Left kidney (tissue), 1 donor: ENCODE measurements at regions not wholly inside any gene's neighbourhood (a gene's known extent, or its start where the extent isn't known, plus 50 kb on each side); places are given as distances from the start of the nearest gene placed in this dataset.

ENCODE experiments used
- DNase-seq: peaks from one replicate; pipeline ENCODE4 v3.0.0-alpha.2; 2013

DNA sequence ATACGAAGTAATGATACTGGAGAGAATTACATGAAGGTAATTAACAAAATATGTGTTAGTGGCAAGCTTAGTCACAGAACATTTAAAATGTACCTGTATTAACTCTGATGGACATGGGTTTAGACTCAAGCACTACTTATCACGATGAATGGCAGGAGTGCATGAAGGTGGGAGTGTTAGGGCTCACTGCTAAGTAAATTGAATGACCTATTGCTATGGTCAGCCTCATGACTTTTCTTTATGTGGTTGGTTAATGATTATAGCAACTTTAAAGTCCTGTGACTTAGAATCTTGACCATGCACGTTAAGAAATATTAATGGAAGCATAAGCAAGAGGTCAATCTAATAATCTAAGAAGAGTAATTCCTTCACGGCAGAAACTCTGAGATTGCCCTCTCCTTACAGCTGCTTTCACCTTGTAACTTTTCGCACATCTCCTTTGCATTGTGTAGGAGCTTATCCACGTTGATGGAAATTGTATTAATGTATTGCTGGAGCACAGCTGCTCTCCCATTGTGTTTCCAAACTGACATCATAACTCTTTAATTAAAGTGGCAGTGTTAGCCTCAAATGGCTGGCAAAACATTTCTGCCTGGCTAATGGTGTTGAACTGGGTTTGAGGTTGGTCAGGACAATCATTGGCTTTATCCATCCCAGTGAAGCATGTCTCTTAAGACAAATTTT is 114.5 kb downstream of the RXFP2 start:
- no peak for DNase-seq

DNA sequence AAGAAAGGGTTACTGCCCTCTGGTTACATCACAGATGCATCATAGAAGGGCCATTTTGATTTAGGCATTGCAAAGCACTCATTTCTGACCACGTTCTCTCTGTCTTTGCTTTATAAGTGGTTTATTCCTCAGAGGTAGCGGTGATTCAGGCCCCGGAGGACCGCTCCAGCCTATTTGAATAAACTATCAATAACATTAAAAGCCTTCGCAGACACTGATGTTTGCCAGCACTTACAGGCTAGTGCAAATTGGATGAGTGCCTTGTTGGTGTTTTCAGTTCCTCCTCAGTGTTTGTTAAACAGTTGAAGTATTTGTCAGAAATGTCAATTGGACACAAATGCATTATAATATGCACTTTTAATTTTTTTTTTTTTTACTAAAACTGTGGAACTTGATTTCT is 120.2 kb downstream of the RXFP2 start:
- DNase-seq: no peak

DNA sequence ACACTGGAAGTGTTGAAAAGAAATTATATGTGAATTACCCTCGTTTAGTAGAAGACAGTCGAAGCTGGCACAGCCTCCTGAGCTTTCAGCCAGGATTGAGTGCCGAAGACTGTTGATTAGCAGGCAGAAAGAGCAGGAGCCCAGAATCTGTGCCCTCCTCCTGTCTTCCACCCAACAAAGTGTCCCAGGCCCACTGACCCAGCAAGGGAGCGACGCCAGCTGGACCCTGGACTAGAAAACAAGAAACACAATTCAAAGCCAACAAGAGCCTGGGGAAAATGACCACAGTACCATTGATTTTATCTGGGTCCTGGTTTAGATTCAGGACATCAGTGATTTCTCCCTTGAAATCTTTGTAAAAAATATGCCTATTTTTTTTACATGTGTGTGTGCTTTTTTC is 120.7 kb downstream of the RXFP2 start:
- DNase-seq: no peak

DNA sequence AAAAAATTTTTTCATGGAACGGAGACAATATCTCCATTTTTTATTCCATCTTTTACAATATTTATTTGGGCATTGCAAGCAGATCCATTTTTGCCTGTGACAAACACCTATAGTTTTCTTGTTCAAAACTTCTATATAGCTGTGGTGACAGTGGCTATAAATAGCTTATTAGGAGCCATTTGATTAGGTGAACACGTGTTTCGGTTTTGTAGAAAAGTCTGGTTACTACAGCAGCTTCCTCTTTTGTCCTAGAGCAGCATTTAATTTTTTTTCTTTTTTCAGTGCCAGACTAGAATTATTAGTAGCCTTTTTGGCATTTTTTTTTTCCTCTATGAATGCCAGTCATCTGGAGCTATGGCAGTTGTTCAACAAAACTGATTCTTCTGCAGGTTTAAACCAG is 123.5 kb downstream of the RXFP2 start:
- no peak for DNase-seq

DNA sequence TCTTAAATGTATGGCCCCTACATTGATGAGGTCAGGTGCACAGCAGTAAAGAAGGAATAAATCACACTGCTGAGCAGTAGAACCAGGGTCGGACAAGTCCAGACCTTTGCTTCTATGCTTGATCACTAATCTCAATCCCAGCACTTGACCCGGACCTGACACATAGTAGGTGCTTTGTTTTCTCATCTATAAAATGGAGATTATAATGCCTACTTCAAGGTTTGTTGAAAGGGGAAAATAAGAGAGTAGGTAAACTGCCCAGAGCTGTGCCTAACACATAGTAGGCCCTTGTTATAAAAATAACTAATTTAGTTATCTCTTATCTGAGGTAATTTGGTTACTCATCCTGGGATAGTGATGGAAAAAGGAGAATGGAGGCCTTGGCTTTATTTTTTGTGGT is 125.0 kb downstream of the RXFP2 start:
- DNase-seq: no peak

DNA sequence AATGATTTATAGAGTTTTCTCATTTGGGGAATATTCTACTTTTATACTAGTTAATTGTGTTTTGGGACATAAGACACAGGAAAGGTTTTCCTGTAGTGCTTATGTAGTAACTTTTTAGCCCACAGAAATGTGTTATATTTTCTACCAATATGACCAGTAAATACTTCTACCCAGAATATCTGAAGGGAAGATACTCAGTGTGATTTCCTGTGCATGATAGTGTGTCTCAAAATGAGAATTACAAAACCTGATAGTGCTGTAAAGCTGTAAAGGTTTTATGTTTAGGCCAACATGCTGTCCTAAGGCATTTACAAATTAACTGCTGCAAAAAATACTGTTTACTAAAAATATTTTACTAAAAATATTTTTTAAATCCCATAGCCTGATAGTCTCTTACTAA is 126.8 kb downstream of the RXFP2 start:
- DNase-seq: no peak

DNA sequence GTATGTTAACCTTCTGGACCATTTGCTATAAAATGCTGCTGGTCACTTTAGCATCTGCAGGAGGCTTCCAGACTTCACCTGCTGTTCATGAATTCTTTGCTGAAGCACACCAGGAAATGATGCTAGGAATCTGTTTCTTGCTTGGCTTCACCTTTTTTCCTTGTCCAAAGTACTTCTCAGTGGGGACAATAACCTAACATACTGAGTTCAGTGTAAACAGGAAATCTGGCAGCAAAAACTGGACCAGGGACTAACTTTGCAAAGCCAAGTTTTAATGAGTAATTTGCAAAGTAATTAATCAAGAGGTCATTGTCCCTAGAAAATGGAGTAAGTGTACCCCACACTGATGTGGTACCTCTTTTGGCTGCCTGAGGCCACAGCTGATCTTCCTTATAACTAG is 128.4 kb downstream of the RXFP2 start:
- no peak for DNase-seq

DNA sequence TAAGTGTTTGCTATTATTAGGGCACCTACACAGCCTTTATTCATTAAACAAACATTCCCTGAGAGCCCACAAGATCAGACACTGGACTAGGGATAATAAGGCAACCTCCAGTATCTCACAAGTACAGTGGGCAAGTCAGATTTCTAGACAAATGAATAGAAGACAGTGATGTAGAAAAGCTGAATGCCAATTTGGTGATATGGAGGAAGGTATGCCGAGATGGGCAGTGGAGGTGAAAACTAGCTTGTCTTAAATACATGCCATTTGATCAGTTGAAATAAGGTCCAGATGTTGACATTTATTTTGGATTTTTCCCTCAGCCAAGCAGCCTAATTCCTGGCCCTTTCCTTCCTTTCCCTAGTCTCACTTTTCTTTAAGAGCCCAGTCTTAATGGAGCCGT is 130.3 kb downstream of the RXFP2 start:
- DNase-seq: no peak

DNA sequence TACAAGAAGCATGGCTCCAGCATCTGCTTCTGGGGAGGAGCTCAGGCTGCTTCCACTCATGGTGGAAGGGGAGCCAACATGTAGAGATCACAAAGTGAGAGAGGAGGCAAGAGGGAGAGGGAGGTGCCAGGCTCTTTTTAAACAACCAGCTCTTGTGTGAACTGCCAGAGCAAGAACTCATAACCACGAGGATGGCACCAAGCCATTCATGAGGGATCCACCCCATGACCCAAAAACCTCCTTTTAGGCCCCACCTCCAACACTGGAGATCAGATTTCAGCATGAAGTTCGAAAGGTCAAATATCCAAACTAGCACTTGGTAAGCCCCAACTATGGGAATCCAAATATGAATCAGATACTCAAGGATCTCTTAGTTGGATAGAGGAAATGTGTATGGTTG is 131.2 kb downstream of the RXFP2 start:
- DNase-seq: no peak

DNA sequence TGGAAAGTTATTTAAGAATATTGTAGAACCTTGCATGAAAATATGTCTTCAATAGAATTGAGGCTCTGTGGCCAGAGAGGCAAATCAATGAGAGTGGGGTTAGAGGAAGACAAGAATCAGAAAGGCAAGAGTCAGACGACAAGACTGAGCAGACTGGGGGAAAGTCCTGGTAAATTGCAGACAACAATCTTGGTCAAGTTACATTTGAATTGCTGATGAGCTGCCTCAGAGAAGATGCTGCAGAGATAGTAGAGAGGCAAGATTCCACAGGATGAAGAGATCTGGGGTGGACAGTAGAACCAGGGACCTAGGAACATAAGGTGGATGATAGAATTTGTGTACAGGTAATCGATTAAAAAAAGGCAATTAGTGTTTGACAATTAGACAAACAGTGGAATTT is 133.8 kb downstream of the RXFP2 start:
- no peak for DNase-seq

DNA sequence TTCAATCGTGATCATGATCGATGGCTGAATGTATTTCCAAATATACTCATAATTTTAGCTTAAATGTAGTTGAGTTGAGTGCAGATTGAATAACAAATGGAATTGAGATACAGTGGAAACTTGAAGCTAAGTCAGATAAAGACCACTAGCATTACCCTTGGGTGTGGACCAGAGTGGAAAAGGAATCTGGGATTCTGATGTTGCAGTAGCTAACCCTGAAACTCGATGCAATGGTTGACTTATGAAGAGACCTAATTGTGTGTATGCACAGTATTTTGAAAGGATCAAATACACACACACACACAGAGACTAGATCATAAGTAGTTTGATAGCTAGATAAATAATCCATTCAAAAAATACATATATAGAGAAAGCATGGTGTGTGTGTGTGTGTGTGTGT is 135.8 kb downstream of the RXFP2 start:
- DNase-seq: no peak

DNA sequence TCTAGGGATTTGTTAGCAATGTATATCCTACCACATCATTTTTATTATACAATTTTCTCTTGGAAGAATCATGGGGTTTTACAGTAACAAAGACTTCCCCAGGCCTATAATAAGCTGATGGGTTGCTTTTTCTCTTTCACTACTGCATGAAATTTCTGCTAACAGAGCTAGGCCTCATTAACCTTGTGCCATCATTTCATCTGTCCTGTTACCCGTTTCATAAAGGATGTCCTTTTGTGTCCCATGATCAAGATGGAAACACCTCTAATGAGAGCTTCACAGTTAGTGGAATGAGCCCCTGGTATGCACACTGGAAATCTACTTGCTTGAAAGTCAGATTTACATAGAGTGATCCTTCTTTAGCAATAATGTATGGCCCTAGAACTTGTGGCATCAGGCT is 138.7 kb downstream of the RXFP2 start:
- no peak for DNase-seq

DNA sequence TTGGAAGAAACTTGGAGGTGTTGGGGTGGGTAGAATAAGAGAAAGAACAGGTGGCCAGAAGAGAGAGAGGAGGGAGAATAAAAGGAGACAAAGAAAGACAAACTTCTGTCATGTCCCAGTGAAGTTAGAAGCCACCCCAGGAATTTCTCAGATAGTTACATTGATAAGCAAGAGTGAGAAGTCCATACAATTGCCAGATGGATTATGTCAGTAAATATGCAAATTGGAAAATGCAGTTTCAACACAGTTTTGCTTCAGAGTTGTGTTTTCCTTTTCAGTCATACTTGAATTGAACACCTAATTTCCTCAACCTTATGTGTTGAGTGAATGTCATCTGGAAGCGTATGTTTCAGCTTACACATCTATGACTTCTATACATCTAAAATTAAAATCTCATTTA is 139.2 kb downstream of the RXFP2 start:
- DNase-seq: no peak

DNA sequence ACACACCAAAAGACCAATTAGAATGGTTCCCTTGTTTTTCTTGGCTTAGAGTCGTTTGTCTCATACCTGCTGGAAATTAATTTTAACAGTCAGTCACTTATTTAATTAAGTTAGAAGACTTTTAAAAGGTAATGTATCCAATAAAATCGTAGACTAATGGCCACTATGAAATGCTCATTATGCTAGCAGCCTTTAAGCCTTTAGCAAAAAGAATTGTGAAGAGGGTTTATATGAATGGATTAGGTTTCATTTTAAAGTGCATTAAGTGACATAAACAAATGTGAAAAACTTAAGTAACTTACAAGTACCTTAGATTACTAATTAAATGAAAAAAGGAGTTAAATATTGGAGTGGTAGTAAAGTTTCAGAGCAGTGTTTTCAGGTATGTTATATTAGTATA is 139.6 kb downstream of the RXFP2 start:
- no peak for DNase-seq

DNA sequence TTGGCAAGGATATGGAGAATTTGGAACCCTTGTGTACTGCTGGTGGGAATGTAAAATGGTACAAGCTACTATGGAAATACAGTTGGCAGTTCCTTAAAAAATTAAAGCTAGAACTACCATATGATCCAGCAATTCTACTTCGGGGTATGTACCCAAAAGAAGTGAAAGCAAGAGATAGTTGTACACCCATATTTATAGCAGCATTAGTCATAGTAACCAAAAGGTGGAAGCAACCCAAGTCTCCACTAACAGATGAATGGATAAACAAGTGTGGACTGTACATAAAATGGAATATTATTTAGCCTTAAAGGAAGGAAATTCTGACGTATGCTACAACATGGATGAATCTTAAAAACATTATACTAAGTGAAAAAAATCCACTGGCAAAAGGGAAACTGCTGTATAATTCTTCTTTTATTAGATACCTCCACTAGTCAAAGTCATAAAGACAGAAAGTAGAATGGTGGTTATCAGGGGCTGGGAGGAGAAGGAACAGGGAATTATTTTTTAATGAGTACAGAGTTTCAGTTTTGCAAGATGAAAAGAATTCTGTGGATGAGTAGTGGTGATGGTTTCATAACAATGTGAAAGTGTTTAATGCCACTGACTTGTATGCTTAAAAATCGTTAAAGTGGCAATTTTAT is 141.6 kb downstream of the RXFP2 start:
- DNase-seq: no peak

DNA sequence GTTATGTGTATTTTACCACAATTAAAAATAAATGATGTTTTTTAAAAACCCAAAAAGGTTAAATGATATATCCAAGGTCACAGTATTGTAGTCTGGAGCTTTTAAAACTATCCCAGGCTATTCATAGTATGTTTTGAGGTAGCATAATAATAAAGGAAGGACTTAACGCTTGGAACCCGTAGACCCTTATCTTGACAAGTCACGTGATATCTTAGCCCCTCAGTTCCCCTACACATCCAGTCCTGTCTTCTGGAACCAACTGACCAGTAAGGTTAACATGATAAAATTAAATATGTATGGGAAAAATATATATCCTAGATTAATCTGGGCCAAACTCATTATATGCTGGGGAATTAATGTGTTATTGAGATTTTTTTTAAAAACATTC is 142.2 kb downstream of the RXFP2 start:
- no peak for DNase-seq

DNA sequence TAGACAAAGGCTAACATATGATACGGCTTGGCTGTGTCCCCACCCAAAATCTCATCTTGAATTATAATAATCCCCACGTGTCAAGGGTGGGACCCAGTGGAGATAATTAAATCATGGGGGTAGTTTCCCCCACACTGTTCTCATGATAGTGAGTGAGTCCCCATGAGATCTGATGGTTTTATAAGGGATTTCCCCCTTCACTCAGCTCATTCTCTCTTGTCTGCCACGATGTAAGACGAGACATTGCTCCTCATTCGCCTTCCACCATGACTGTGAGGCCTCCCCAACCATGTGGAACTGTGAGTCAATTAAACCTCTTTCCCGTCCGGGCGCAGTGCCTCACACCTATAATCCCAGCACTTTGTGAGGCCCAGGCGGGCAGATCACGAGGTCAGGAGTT is 143.5 kb downstream of the RXFP2 start:
- no peak for DNase-seq

DNA sequence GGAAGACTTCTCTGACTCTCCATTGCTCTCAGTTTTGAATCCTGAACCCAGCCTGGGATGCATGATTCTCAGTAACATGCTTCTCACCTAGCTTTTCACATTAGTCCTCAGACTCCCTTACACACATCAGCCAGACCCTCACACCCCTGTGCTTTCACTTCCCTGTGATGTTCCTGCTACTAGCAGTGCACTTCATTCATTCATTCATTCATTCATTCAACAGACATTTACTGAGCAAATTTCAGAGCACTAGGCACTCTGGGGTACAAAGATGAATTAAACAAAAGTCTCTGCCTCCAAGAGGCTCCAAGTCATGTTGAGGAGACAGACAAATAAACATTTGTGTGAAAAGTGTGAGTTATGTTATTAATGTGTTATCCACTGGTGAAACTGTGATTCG is 145.2 kb downstream of the RXFP2 start:
- no peak for DNase-seq

DNA sequence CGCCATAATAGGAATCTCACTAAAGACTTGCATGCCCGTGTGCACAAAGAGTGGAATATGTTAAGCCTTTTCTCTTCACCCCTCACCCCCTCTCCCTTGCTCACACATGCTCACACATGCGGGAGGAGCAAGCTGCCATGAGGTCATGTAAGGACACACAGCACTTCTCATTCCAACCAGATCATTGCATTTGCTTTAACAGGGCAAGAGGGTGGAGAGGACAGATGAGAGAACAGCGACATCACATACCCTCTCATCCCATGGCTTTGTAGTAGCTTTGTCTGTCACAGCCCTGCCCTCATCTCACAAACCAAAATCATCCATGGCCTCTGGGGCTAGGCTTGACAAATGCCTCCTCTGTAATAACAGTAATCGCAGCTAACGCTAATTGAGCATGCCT is 145.6 kb upstream of the FRY start:
- no peak for DNase-seq

DNA sequence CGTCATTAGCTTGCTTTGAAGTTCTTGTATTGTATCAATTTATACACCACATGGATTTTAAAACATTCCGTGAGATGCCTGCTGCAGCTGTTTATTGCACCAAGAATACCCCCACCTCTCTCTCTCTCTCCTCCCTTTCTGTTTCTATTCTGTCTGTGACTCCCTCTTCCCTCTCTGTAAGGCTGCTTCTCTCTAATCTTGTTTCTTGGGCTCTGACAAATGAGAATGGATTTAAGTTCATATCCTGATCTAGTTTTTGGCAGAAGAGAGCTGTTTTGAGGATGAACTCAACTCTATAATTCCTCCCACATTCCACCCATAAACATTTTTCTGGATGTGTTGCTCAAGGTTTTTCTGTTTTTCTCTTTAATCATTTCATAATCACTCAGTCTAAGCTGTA is 144.3 kb upstream of the FRY start:
- no peak for DNase-seq

DNA sequence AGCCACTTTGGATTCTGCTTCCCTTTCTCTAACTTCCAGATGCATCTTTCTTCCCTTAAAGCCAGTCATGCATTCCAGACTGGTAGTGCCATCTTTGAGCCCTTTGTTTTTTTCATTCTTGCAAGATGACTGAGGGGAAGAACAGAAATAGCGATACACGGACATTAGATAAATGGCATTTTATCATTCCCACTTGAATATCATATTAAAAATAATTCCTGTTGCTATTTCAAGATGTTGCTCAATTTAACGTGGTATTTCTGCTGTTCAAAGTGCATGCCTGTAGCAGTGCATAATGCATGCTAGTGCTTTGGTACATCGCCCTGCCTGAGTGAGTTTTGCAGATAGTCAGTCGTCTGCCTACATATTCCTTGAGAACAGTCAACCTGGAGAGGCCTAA is 140.6 kb upstream of the FRY start:
- no peak for DNase-seq

DNA sequence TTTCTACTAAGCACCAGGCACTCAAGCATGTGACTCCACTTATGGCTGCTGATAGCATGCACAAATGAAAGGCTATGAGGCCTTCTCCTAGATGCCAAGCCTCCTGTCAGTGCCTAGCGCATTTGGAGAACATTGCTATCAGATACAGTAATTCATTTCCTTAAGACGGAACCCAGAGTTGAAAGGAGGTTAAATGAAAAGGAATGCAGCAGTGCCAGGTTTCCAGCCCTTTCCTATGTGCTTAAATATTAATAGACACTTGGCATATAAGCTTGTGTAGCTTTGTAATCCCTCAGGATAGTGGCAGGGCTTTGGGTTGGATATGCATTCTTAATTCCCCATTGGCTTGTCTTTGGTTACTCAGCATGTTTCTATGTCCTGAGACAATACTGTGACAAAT is 140.1 kb upstream of the FRY start:
- DNase-seq: no peak

DNA sequence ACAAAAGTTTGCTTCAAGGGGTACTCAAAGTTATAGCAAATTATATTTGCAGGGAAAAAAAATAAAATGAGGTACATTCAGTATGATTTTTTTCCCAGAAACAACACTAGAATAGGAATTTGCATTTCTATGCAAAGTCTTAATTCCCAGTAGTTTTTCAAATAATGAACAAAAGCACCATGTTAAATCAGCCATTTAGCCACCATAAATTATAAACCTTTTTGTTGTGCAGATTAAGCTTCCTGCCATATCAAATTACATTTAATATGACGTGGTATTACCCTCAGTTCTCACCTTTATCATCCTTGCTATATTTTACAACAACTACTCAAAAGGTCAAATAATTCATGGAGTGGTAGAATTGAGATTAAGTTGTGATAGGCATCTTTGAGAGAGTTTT is 136.6 kb upstream of the FRY start:
- no peak for DNase-seq

DNA sequence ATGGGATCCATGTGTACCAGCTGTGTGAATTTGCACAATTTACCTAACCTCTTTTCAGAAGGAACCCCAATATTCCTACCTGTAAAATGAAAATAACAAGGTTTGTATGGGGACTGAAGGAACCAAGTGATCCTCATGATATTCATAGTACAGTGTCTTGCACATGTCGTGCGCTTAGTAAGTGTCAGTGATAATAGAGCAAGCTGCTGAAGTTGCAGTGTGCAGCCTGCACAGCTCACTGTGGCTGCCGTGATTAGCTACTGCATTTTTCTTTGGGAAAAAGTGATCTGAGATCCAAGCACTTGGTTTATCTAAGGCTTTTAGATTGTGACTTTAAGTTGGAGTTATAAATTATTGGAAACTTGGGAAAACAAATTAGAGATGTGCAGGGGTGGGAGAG is 135.9 kb upstream of the FRY start:
- DNase-seq: no peak

DNA sequence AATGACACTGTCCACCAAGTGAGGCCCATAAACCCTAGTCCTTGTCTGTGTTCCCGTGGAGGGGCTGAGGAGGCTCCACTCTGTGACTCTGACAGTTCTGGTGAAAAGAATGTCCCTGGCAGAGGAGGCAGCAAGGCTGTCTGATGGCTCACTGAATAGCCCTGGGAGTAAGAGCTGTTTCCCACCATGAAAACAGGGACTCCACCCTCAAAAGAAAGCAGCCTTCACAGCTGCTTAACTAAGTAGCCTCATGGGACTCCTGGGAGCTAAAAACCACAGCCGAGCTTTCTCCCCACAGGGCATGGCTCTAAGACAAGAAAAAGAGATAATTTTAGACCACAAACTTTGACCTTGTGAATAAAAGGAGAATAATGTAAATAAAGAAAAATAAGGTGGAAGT is 135.1 kb upstream of the FRY start:
- no peak for DNase-seq
